RWPE2 (cell line): ENCODE measurements at regions not wholly inside any gene's neighbourhood (a gene's known extent, or its start where the extent isn't known, plus 50 kb on each side); places are given as distances from the start of the nearest gene placed in this dataset.
A peak's percentile ranks its signal among the peaks of the same experiment; 100 is the strongest.
"Not testable (repeated sequence)": the region's sequence is repeated elsewhere in the genome, so short reads cannot be mapped to it uniquely, and the experiment has no call there.

Source experiments
- ATAC-seq: fragments of 200-7000 bp; cut with Tn5 transposase; 3 replicates; pipeline ENCODE4 v1.9.1; 2021; ENCODE audit warnings: low read depth
- DNase-seq: peaks from one replicate; pipeline ENCODE4 v3.0.0-alpha.2; 2020; ENCODE audit warnings: low spot score
- H3K27ac ChIP-seq: fragments of 450-650 bp; 2 replicates; pipeline ENCODE4 v1.5.1; 2017; ENCODE audit warnings: mild to moderate bottlenecking; ENCODE audit not compliant: poor library complexity, severe bottlenecking
- H3K27me3 ChIP-seq: fragments of 250-450 bp; sonication (Bioruptor Pico); 2 replicates; pipeline ENCODE4 v1.5.1; 2021; ENCODE audit warnings: mild to moderate bottlenecking, moderate library complexity; ENCODE audit not compliant: insufficient read depth, poor library complexity, severe bottlenecking
- H3K36me3 ChIP-seq: fragments of 250-450 bp; sonication (Bioruptor Pico); 2 replicates; pipeline ENCODE4 v1.5.1; 2020; ENCODE audit warnings: low read depth, mild to moderate bottlenecking, moderate library complexity
- H3K4me1 ChIP-seq: fragments of 250-450 bp; sonication (Bioruptor Pico); 2 replicates; pipeline ENCODE4 v1.5.1; 2021; ENCODE audit warnings: mild to moderate bottlenecking, moderate library complexity; ENCODE audit not compliant: insufficient read depth, poor library complexity, severe bottlenecking
- H3K4me3 ChIP-seq: fragments of 250-450 bp; sonication (Bioruptor Pico); 2 replicates; pipeline ENCODE4 v1.5.1; 2021; ENCODE audit warnings: mild to moderate bottlenecking, moderate library complexity; ENCODE audit not compliant: severe bottlenecking
- H3K9me3 ChIP-seq: fragments of 250-450 bp; sonication (Bioruptor Pico); 2 replicates; pipeline ENCODE4 v1.5.1; 2021; ENCODE audit warnings: mild to moderate bottlenecking, moderate library complexity; ENCODE audit not compliant: severe bottlenecking
- CTCF ChIP-seq: fragments of 450-650 bp; IDR thresholded peaks from one replicate; pipeline ENCODE4 v1.5.1; 2017; ENCODE audit warnings: mild to moderate bottlenecking, moderate library complexity; ENCODE audit not compliant: poor library complexity, severe bottlenecking

- Histone ChIP-seq H3K4me1 (no peaks in the 10 kb centered on the region), H3K4me3 (no peak overlapping the region), H3K9me3 (no peaks in the 10 kb centered on the region), H3K27ac (no peak overlapping the region), H3K36me3 (no peaks in the 10 kb centered on the region), H3K27me3 (peaks cover 7% of the 10 kb centered on the region)
- TF ChIP-seq CTCF, result no peak
- peak; percentile 85 for ATAC-seq
- DNase-seq, result no peak
These were observed 105.2 kb upstream of the RPH3A start for GRCh38 chr12:112686373-112686772.

GRCh38 chr12:112694065-112694464 lies 97.5 kb upstream of the RPH3A start:
- Histone ChIP-seq H3K4me1 (no peaks in the 10 kb centered on the region), H3K36me3 (no peaks in the 10 kb centered on the region), H3K4me3 (no peak overlapping the region), H3K27ac (no peak overlapping the region), H3K27me3 (peaks cover 2% of the 10 kb centered on the region), H3K9me3 (no peaks in the 10 kb centered on the region)
- DNase-seq (no peak), ATAC-seq (no peak)
- no peak for TF ChIP-seq CTCF

GRCh38 chr12:112697441-112697840 lies 94.1 kb upstream of the RPH3A start:
- not testable (repeated sequence) for H3K27me3 ChIP-seq, H3K4me3 ChIP-seq, H3K4me1 ChIP-seq, H3K27ac ChIP-seq, ATAC-seq, DNase-seq, H3K36me3 ChIP-seq, H3K9me3 ChIP-seq

- H3K4me3 ChIP-seq, result no peak overlapping the region
- H3K36me3 ChIP-seq, result no peaks in the 10 kb centered on the region
- no peak overlapping the region for H3K27ac ChIP-seq
- H3K4me1 ChIP-seq, result no peaks in the 10 kb centered on the region
- no peak for TF ChIP-seq CTCF
- no peak for DNase-seq
- no peaks in the 10 kb centered on the region for H3K9me3 ChIP-seq
- no peak for ATAC-seq
- H3K27me3 ChIP-seq, result peaks cover 5% of the 10 kb centered on the region
These were observed 86.4 kb upstream of the RPH3A start for GRCh38 chr12:112705037-112705632.

- Histone ChIP-seq H3K27ac (no peak overlapping the region), H3K36me3 (no peaks in the 10 kb centered on the region), H3K4me3 (no peak overlapping the region), H3K27me3 (peaks cover 2% of the 10 kb centered on the region), H3K9me3 (no peaks in the 10 kb centered on the region), H3K4me1 (no peaks in the 10 kb centered on the region)
- no peak for TF ChIP-seq CTCF
- ATAC-seq (no peak), DNase-seq (no peak)
These were observed 81.1 kb upstream of the RPH3A start for GRCh38 chr12:112710414-112710813.
